ENCODE measurements at regions not wholly inside any gene's neighbourhood (a gene's known extent, or its start where the extent isn't known, plus 50 kb on each side); places are given as distances from the start of the nearest gene placed in this dataset.

DNA sequence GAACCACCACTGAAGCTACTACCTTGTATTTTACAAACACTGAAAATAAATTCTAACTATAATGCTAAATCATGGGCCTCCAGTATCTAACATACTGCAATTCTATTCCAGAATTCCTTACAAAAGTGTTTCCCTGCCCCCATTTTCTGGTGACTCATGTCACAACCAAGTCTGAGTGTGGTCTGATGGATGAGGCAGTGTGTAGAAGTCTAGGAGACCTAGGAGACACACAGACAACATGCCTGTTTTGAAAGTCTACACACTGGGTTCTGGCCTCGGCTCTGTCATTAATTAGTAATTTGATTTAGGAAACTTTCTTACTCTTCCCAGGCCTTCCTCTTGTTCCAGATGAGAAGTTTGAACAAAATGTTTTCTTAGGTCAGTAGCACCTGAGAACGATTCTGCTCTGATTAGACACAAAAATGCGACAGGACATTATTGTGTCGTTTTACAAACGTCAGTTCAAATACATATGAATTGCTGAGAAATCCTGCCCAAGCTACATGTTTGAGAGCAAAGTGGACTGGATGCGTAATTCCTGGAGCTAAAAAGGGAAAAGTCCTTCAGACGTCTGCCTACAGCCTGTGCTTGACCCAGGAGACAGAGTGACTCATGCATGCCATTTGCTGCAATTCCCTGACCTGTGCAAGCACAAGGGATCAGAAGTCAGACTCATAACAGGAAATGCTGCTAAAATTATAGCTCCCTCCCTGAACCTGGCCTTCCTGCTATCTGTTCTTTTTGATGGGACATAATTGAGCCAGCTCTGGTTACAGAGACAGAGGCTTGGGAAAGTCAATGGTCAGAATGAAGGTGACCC lies 494.4 kb downstream of the SOX11 start (continued):
- TF ChIP-seq, protein P1, sequence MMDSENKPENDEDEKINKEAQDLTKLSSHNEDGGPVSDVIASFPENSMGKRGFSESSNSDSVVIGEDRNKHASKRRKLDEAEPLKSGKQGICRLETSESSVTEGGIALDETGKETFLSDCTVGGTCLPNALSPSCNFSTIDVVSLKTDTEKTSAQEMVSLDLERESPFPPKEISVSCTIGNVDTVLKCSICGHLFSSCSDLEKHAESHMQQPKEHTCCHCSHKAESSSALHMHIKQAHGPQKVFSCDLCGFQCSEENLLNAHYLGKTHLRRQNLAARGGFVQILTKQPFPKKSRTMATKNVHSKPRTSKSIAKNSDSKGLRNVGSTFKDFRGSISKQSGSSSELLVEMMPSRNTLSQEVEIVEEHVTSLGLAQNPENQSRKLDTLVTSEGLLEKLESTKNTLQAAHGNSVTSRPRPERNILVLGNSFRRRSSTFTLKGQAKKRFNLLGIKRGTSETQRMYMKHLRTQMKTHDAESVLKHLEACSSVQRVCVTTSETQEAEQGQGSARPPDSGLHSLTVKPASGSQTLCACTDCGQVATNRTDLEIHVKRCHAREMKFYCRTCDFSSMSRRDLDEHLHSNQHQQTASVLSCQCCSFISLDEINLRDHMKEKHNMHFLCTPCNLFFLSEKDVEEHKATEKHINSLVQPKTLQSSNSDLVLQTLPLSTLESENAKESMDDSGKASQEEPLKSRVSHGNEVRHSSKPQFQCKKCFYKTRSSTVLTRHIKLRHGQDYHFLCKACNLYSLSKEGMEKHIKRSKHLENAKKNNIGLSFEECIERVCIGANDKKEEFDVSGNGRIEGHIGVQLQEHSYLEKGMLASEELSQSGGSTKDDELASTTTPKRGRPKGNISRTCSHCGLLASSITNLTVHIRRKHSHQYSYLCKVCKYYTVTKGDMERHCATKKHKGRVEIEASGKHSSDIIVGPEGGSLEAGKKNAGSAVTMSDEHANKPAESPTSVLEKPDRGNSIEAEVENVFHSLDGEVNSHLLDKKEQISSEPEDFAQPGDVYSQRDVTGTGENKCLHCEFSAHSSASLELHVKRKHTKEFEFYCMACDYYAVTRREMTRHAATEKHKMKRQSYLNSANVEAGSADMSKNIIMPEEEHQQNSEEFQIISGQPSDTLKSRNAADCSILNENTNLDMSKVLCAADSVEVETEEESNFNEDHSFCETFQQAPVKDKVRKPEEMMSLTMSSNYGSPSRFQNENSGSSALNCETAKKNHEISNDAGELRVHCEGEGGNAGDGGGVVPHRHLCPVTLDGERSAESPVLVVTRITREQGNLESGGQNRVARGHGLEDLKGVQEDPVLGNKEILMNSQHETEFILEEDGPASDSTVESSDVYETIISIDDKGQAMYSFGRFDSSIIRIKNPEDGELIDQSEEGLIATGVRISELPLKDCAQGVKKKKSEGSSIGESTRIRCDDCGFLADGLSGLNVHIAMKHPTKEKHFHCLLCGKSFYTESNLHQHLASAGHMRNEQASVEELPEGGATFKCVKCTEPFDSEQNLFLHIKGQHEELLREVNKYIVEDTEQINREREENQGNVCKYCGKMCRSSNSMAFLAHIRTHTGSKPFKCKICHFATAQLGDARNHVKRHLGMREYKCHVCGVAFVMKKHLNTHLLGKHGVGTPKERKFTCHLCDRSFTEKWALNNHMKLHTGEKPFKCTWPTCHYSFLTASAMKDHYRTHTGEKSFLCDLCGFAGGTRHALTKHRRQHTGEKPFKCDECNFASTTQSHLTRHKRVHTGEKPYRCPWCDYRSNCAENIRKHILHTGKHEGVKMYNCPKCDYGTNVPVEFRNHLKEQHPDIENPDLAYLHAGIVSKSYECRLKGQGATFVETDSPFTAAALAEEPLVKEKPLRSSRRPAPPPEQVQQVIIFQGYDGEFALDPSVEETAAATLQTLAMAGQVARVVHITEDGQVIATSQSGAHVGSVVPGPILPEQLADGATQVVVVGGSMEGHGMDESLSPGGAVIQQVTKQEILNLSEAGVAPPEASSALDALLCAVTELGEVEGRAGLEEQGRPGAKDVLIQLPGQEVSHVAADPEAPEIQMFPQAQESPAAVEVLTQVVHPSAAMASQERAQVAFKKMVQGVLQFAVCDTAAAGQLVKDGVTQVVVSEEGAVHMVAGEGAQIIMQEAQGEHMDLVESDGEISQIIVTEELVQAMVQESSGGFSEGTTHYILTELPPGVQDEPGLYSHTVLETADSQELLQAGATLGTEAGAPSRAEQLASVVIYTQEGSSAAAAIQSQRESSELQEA (CRISPR knock-in tag; IDR thresholded peaks at IDR 0.05; ENCODE audit: not compliant biosample characterization) = no peak
- TF ChIP-seq, protein P2, sequence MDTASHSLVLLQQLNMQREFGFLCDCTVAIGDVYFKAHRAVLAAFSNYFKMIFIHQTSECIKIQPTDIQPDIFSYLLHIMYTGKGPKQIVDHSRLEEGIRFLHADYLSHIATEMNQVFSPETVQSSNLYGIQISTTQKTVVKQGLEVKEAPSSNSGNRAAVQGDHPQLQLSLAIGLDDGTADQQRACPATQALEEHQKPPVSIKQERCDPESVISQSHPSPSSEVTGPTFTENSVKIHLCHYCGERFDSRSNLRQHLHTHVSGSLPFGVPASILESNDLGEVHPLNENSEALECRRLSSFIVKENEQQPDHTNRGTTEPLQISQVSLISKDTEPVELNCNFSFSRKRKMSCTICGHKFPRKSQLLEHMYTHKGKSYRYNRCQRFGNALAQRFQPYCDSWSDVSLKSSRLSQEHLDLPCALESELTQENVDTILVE (CRISPR knock-in tag; IDR thresholded peaks at IDR 0.05) = no peak
- no peak for TF ChIP-seq SP140L (CRISPR knock-in tag; IDR thresholded peaks at IDR 0.05; ENCODE audit: borderline replicate concordance)
- no peak for TF ChIP-seq LCORL (IDR thresholded peaks at IDR 0.05)
- TF ChIP-seq LCORL (CRISPR knock-in tag; IDR thresholded peaks at IDR 0.05) = no peak
- TF ChIP-seq, protein P3, sequence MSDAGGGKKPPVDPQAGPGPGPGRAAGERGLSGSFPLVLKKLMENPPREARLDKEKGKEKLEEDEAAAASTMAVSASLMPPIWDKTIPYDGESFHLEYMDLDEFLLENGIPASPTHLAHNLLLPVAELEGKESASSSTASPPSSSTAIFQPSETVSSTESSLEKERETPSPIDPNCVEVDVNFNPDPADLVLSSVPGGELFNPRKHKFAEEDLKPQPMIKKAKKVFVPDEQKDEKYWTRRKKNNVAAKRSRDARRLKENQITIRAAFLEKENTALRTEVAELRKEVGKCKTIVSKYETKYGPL (CRISPR knock-in tag; IDR thresholded peaks at IDR 0.05) = no peak
- TF ChIP-seq, protein P4, sequence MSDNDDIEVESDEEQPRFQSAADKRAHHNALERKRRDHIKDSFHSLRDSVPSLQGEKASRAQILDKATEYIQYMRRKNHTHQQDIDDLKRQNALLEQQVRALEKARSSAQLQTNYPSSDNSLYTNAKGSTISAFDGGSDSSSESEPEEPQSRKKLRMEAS (IDR thresholded peaks at IDR 0.05) = no peak
- no peak for TF ChIP-seq SMAD9 (CRISPR knock-in tag; IDR thresholded peaks at IDR 0.05)
- TF ChIP-seq JUND (CRISPR knock-in tag; IDR thresholded peaks at IDR 0.05) = 0 out of 2 replicates have a peak, but pooled peaks have one; percentile 23
- TF ChIP-seq, protein P5, sequence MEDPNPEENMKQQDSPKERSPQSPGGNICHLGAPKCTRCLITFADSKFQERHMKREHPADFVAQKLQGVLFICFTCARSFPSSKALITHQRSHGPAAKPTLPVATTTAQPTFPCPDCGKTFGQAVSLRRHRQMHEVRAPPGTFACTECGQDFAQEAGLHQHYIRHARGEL (CRISPR knock-in tag; IDR thresholded peaks at IDR 0.05) = no peak
- no peak for TF ChIP-seq ZSCAN21 (CRISPR knock-in tag; IDR thresholded peaks at IDR 0.05; ENCODE audit: borderline replicate concordance)
- no peak for TF ChIP-seq SOX6 (IDR thresholded peaks at IDR 0.05)
- no peak for TF ChIP-seq SOX6 (CRISPR knock-in tag; IDR thresholded peaks at IDR 0.05)
- TF ChIP-seq ZNF816 (CRISPR knock-in tag; IDR thresholded peaks at IDR 0.05; ENCODE audit: borderline replicate concordance) = no peak
- TF ChIP-seq, protein P6, sequence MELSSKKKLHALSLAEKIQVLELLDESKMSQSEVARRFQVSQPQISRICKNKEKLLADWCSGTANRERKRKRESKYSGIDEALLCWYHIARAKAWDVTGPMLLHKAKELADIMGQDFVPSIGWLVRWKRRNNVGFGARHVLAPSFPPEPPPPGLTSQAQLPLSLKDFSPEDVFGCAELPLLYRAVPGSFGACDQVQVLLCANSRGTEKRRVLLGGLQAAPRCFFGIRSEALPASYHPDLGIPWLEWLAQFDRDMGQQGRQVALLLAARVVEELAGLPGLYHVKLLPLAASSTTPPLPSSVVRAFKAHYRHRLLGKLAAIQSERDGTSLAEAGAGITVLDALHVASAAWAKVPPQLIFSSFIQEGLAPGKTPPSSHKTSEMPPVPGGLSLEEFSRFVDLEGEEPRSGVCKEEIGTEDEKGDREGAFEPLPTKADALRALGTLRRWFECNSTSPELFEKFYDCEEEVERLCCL (CRISPR knock-in tag; IDR thresholded peaks at IDR 0.05; ENCODE audit: borderline replicate concordance) = no peak
- TF ChIP-seq GTF2F1 (IDR thresholded peaks at IDR 0.05; ENCODE audit: low read length) = no peak
- TF ChIP-seq FOSL2 (CRISPR knock-in tag; IDR thresholded peaks at IDR 0.05) = peak; percentile 85
- TF ChIP-seq ZNF33A (CRISPR knock-in tag; IDR thresholded peaks at IDR 0.05; ENCODE audit: borderline replicate concordance) = no peak

All from HepG2 (cell line).